Cardiac septum (tissue), 1 donor: ENCODE measurements at regions not wholly inside any gene's neighbourhood (a gene's known extent, or its start where the extent isn't known, plus 50 kb on each side); places are given as distances from the start of the nearest gene placed in this dataset.
"Not testable (repeated sequence)": the region's sequence is repeated elsewhere in the genome, so short reads cannot be mapped to it uniquely, and the experiment has no call there.

ENCODE experiments used
- DNase-seq: peaks from one replicate; pipeline ENCODE4 v3.0.0-alpha.2; 2020; ENCODE audit warnings: low spot score
- intact Hi-C: fragments of 100-400 bp; cut with DNase I; formaldehyde crosslinking; loops from one replicate; pipeline ENCODE4 v1.14.0; 2022
- donor health status: DM: no; HTN: no; CAD: no.

- intact Hi-C loops: no loop called here
- DNase-seq: no peak
These were observed 163.5 kb upstream of the ANKRD55 start for GRCh38 chr5:56396634-56397033.

- no peak for DNase-seq
- intact Hi-C loops: no loop called here
These were observed 156.1 kb upstream of the ANKRD55 start for GRCh38 chr5:56389261-56389660.

- intact Hi-C loops: no loop called here
- no peak for DNase-seq
These were observed 155.3 kb upstream of the ANKRD55 start for GRCh38 chr5:56388229-56388985.

- intact Hi-C loops: no loop called here
- DNase-seq: no peak
These were observed 152.9 kb upstream of the ANKRD55 start for GRCh38 chr5:56386046-56386445.

GRCh38 chr5:56384186-56384585, 151.1 kb upstream of the ANKRD55 start:
- intact Hi-C loops: no loop called here
- no peak for DNase-seq

GRCh38 chr5:56383761-56384160, 150.6 kb upstream of the ANKRD55 start:
- DNase-seq: no peak
- intact Hi-C loops: no loop called here

GRCh38 chr5:56382896-56383295, 149.8 kb upstream of the ANKRD55 start:
- intact Hi-C loops: no loop called here
- DNase-seq: no peak

GRCh38 chr5:56377573-56377972, 144.4 kb upstream of the ANKRD55 start:
- no peak for DNase-seq
- intact Hi-C loops: loop anchor here (5.0 kb wide), 1 partner anchor 45 kb away; no protein-coding TSS in a partner anchor

GRCh38 chr5:56376128-56376527, 143.0 kb upstream of the ANKRD55 start:
- DNase-seq: no peak
- intact Hi-C loops: loop anchor here (5.0 kb wide), 1 partner anchor 44 kb away; no protein-coding TSS in a partner anchor

- DNase-seq: no peak
These were observed 141.9 kb upstream of the ANKRD55 start for GRCh38 chr5:56375011-56375410.

GRCh38 chr5:56372491-56372890, 139.4 kb upstream of the ANKRD55 start:
- intact Hi-C loops, DNase-seq: not testable (repeated sequence)

More at GRCh38 chr5:56375011-56375410, 141.9 kb upstream of the ANKRD55 start:
- intact Hi-C loops: loop anchor here (5.0 kb wide), 1 partner anchor 43 kb away; no protein-coding TSS in a partner anchor

GRCh38 chr5:56369361-56369811, 136.3 kb upstream of the ANKRD55 start:
- intact Hi-C loops: no loop called here
- DNase-seq: no peak

GRCh38 chr5:56367748-56368147, 134.6 kb upstream of the ANKRD55 start:
- intact Hi-C loops: no loop called here
- no peak for DNase-seq

GRCh38 chr5:56366986-56367385, 133.9 kb upstream of the ANKRD55 start:
- no peak for DNase-seq
- intact Hi-C loops: no loop called here

GRCh38 chr5:56361398-56361797, 128.3 kb upstream of the ANKRD55 start:
- DNase-seq: no peak
- intact Hi-C loops: no loop called here

- intact Hi-C loops: no loop called here
- no peak for DNase-seq
These were observed 127.7 kb upstream of the ANKRD55 start for GRCh38 chr5:56360816-56361215.

GRCh38 chr5:56359809-56360685, 126.9 kb upstream of the ANKRD55 start:
- no peak for DNase-seq
- intact Hi-C loops: loop anchor here (5.0 to 10.0 kb wide), 2 partner anchors 102 to 255 kb away; no protein-coding TSS in a partner anchor

- intact Hi-C loops: loop anchor here (5.0 to 10.0 kb wide), 2 partner anchors 103 to 256 kb away; no protein-coding TSS in a partner anchor
- no peak for DNase-seq
These were observed 125.9 kb upstream of the ANKRD55 start for GRCh38 chr5:56358703-56359681.

- intact Hi-C loops: loop anchor here (5.0 to 10.0 kb wide), 2 partner anchors 104 to 257 kb away; no protein-coding TSS in a partner anchor
- no peak for DNase-seq
These were observed 124.9 kb upstream of the ANKRD55 start for GRCh38 chr5:56358046-56358445.
